ENCODE measurements at regions not wholly inside any gene's neighbourhood (a gene's known extent, or its start where the extent isn't known, plus 50 kb on each side); places are given as distances from the start of the nearest gene placed in this dataset.
"Not testable (repeated sequence)": the region's sequence is repeated elsewhere in the genome, so short reads cannot be mapped to it uniquely, and the experiment has no call there.

DNA sequence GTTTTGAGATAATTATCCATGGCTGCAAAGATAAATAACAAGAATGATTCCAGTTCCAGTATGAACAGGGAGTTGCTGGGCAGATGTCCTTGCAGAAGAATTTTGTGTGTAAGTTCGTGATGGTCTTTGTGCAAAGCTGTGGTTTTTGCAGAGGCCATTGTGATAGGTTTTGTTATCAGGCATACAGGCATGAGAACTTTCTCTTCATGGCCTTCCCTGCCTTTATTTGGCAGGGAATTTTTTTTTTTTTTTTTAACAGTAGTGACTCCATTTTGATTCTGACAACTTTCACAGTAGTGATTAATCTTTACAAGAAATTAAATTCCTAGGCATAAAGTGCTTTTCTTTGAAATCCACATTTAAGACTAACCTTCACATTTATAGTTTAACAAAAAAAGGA, 1999.5 kb upstream of the CDH6 start:
- dilution Hi-C loops (cut with MboI; ENCODE audit: extremely low pct_ligation_motif_present, low sequenced_read_pairs) (no loop called here), intact Hi-C loops (cut with micrococcal nuclease) (no loop called here)
- H2AFZ ChIP-seq (ENCODE audit: low read depth, low read length): no peak overlapping the region
- no TSS peak for BruUV-seq (replicated peaks)
- DNase-seq (ENCODE audit: low read depth, low spot score): no peak
- no peak overlapping the region for H3K4me2 ChIP-seq (ENCODE audit: insufficient read depth, low read length)
- FAIRE-seq: no peak
- H3K79me2 ChIP-seq (ENCODE audit: control insufficient read depth, insufficient read depth, low read length): no peaks in the 10 kb centered on the region
- H4K20me1 ChIP-seq (replicated peaks; ENCODE audit: control insufficient read depth, extremely low read depth, insufficient read depth, low read length): no peaks in the 10 kb centered on the region
- ChIA-PET CTCF (no interaction called here), POLR2A (no interaction called here)
- no peaks in the 10 kb centered on the region for H3K9me1 ChIP-seq (replicated peaks; ENCODE audit: control insufficient read depth, extremely low read depth, insufficient read depth, low read length)
- H3K9ac ChIP-seq (replicated peaks; ENCODE audit: extremely low read depth, insufficient read depth, low read length): no peak overlapping the region
- H3K27me3 ChIP-seq (ENCODE audit: control insufficient read depth in 2 of 2, insufficient read depth in 2 of 2, low read length in 2 of 2): no peaks in the 10 kb centered on the region
- TF ChIP-seq GATA2 (IDR thresholded peaks at IDR 0.05; ENCODE audit: insufficient read depth, insufficient read length, low read depth, low read length): no peak
- TF ChIP-seq POLR2A (IDR thresholded peaks at IDR 0.05; ENCODE audit: low read depth, low read length): no peak
- TF ChIP-seq EZH2 (IDR thresholded peaks at IDR 0.05; ENCODE audit: borderline replicate concordance, low read depth, low read length, severe bottlenecking): no peak
- no peak for TF ChIP-seq MYC (IDR thresholded peaks at IDR 0.05; ENCODE audit: low read depth, low read length)
- TF ChIP-seq POLR2AphosphoS5 (IDR thresholded peaks at IDR 0.05; ENCODE audit: insufficient read depth, low read depth, low read length): no peak
- no peak for TF ChIP-seq CTCF (IDR thresholded peaks at IDR 0.05; ENCODE audit: extremely low read depth in 1 of 2, insufficient read depth in 1 of 2, low read depth in 1 of 2, low read length in 2 of 2)
- no peak for TF ChIP-seq FOS (IDR thresholded peaks at IDR 0.05; ENCODE audit: borderline replicate concordance, insufficient read depth, low read length)
- no peak for TF ChIP-seq JUN (IDR thresholded peaks at IDR 0.05; ENCODE audit: borderline replicate concordance, insufficient read depth, insufficient read length, low read depth)
- TF ChIP-seq MAX (IDR thresholded peaks at IDR 0.05; ENCODE audit: insufficient read depth, insufficient read length): no peak
- no peaks in the 10 kb centered on the region for H3K4me1 ChIP-seq (ENCODE audit: control insufficient read depth, extremely low read depth, insufficient read depth, low read length)
- no peak overlapping the region for H3K27ac ChIP-seq (ENCODE audit: insufficient read depth, low read depth, low read length)
- H3K9me3 ChIP-seq (replicated peaks; ENCODE audit: control insufficient read depth, insufficient read depth, low read length): peaks cover 2% of the 10 kb centered on the region
- H3K36me3 ChIP-seq (ENCODE audit: control insufficient read depth in 2 of 2, extremely low read depth in 1 of 2, insufficient read depth in 2 of 2, low read length in 2 of 2): no peaks in the 10 kb centered on the region
- no peak overlapping the region for H3K4me3 ChIP-seq (replicated peaks in 1 of 3; ENCODE audit: insufficient read depth in 1 of 3, low read depth in 1 of 3, low read length in 3 of 3)

GRCh38 chr5:29191269-29192048, 2002.0 kb upstream of the CDH6 start:
- BruUV-seq (replicated peaks); POLR2A ChIA-PET; DNase-seq (ENCODE audit: low read depth, low spot score): not testable (repeated sequence)

DNA sequence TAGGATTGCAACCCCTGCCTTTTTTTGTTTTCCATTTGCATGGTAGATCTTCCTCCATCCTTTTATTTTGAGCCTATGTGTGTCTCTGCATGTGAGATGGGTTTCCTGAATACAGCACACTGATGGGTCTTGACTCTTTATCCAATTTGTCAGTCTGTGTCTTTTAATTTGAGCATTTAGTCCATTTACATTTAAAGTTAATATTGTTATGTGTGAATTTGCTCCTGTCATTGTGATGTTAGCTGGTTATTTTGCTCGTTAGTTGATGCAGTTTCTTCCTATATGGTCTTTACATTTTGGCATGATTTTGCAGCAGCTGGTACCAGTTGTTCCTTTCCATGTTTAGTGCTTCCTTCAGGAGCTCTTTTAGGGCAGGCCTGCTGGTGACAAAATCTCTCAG, 2003.1 kb upstream of the CDH6 start:
- H3K9me1 ChIP-seq (replicated peaks; ENCODE audit: control insufficient read depth, extremely low read depth, insufficient read depth, low read length); H3K4me2 ChIP-seq (ENCODE audit: insufficient read depth, low read length); BruUV-seq (replicated peaks); H4K20me1 ChIP-seq (replicated peaks; ENCODE audit: control insufficient read depth, extremely low read depth, insufficient read depth, low read length); FAIRE-seq; H3K27ac ChIP-seq (ENCODE audit: insufficient read depth, low read depth, low read length); H2AFZ ChIP-seq (ENCODE audit: low read depth, low read length); H3K4me3 ChIP-seq (replicated peaks in 1 of 3; ENCODE audit: insufficient read depth in 1 of 3, low read depth in 1 of 3, low read length in 3 of 3); H3K27me3 ChIP-seq (ENCODE audit: control insufficient read depth in 2 of 2, insufficient read depth in 2 of 2, low read length in 2 of 2); POLR2A ChIA-PET; H3K9me3 ChIP-seq (replicated peaks; ENCODE audit: control insufficient read depth, insufficient read depth, low read length); DNase-seq (ENCODE audit: low read depth, low spot score); intact Hi-C loops (cut with micrococcal nuclease); CTCF ChIA-PET; H3K4me1 ChIP-seq (ENCODE audit: control insufficient read depth, extremely low read depth, insufficient read depth, low read length); dilution Hi-C loops (cut with MboI; ENCODE audit: extremely low pct_ligation_motif_present, low sequenced_read_pairs); H3K9ac ChIP-seq (replicated peaks; ENCODE audit: extremely low read depth, insufficient read depth, low read length); H3K79me2 ChIP-seq (ENCODE audit: control insufficient read depth, insufficient read depth, low read length); H3K36me3 ChIP-seq (ENCODE audit: control insufficient read depth in 2 of 2, extremely low read depth in 1 of 2, insufficient read depth in 2 of 2, low read length in 2 of 2): not testable (repeated sequence)

More at GRCh38 chr5:29191269-29192048, 2002.0 kb upstream of the CDH6 start:
- H3K36me3 ChIP-seq (ENCODE audit: control insufficient read depth in 2 of 2, extremely low read depth in 1 of 2, insufficient read depth in 2 of 2, low read length in 2 of 2); CTCF ChIA-PET; dilution Hi-C loops (cut with MboI; ENCODE audit: extremely low pct_ligation_motif_present, low sequenced_read_pairs); H3K9ac ChIP-seq (replicated peaks; ENCODE audit: extremely low read depth, insufficient read depth, low read length); H3K4me2 ChIP-seq (ENCODE audit: insufficient read depth, low read length); H3K79me2 ChIP-seq (ENCODE audit: control insufficient read depth, insufficient read depth, low read length); H3K27ac ChIP-seq (ENCODE audit: insufficient read depth, low read depth, low read length); H3K9me1 ChIP-seq (replicated peaks; ENCODE audit: control insufficient read depth, extremely low read depth, insufficient read depth, low read length); H3K4me3 ChIP-seq (replicated peaks in 1 of 3; ENCODE audit: insufficient read depth in 1 of 3, low read depth in 1 of 3, low read length in 3 of 3); H4K20me1 ChIP-seq (replicated peaks; ENCODE audit: control insufficient read depth, extremely low read depth, insufficient read depth, low read length); H3K4me1 ChIP-seq (ENCODE audit: control insufficient read depth, extremely low read depth, insufficient read depth, low read length); FAIRE-seq; intact Hi-C loops (cut with micrococcal nuclease); H3K27me3 ChIP-seq (ENCODE audit: control insufficient read depth in 2 of 2, insufficient read depth in 2 of 2, low read length in 2 of 2); H2AFZ ChIP-seq (ENCODE audit: low read depth, low read length); H3K9me3 ChIP-seq (replicated peaks; ENCODE audit: control insufficient read depth, insufficient read depth, low read length): not testable (repeated sequence)

Data from endothelial cell of umbilical vein (primary cell).